ENCODE measurements at regions not wholly inside any gene's neighbourhood (a gene's known extent, or its start where the extent isn't known, plus 50 kb on each side); places are given as distances from the start of the nearest gene placed in this dataset.
"Not testable (repeated sequence)": the region's sequence is repeated elsewhere in the genome, so short reads cannot be mapped to it uniquely, and the experiment has no call there.

DNA sequence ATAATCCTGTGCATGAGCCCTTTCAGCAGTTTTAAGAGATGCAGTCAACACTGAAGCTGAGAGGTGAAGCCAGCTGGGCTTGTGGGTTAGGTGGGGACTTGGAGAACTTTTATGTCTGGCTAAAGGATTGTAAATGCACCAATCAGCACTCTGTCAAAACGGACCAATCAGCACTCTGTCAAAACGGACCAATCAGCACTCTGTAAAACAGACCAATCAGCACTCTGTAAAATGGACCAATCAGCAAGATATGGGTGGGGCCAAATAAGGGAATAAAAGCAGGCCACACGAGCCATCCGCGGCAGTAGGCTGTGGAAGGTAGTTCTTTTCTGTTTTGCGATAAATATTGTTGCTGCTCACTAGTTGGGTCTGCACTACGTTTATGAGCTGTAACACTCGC, 374.7 kb downstream of the NPIPA8 start:
- TF ChIP-seq JUN (CRISPR knock-in tag; IDR thresholded peaks at IDR 0.05) = not testable (repeated sequence)
- TF ChIP-seq, protein P1, sequence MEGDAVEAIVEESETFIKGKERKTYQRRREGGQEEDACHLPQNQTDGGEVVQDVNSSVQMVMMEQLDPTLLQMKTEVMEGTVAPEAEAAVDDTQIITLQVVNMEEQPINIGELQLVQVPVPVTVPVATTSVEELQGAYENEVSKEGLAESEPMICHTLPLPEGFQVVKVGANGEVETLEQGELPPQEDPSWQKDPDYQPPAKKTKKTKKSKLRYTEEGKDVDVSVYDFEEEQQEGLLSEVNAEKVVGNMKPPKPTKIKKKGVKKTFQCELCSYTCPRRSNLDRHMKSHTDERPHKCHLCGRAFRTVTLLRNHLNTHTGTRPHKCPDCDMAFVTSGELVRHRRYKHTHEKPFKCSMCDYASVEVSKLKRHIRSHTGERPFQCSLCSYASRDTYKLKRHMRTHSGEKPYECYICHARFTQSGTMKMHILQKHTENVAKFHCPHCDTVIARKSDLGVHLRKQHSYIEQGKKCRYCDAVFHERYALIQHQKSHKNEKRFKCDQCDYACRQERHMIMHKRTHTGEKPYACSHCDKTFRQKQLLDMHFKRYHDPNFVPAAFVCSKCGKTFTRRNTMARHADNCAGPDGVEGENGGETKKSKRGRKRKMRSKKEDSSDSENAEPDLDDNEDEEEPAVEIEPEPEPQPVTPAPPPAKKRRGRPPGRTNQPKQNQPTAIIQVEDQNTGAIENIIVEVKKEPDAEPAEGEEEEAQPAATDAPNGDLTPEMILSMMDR (IDR thresholded peaks at IDR 0.05) = not testable (repeated sequence)
- TF ChIP-seq, protein P2, sequence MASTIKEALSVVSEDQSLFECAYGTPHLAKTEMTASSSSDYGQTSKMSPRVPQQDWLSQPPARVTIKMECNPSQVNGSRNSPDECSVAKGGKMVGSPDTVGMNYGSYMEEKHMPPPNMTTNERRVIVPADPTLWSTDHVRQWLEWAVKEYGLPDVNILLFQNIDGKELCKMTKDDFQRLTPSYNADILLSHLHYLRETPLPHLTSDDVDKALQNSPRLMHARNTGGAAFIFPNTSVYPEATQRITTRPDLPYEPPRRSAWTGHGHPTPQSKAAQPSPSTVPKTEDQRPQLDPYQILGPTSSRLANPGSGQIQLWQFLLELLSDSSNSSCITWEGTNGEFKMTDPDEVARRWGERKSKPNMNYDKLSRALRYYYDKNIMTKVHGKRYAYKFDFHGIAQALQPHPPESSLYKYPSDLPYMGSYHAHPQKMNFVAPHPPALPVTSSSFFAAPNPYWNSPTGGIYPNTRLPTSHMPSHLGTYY (CRISPR knock-in tag; IDR thresholded peaks at IDR 0.05) = not testable (repeated sequence)

Measured in WTC11 (cell line).